Left lung (tissue), 4 donors: ENCODE measurements at regions not wholly inside any gene's neighbourhood (a gene's known extent, or its start where the extent isn't known, plus 50 kb on each side); places are given as distances from the start of the nearest gene placed in this dataset.
"Not testable (repeated sequence)": the region's sequence is repeated elsewhere in the genome, so short reads cannot be mapped to it uniquely, and the experiment has no call there.

Source experiments
- ATAC-seq: fragments of 200-7000 bp; cut with Tn5 transposase; one replicate; pipeline ENCODE4 v1.9.1; 2020; ENCODE audit warnings: moderate library complexity
- DNase-seq, 4 donors: peaks; one replicate each; pipeline ENCODE4 v3.0.0-alpha.2; 2013 to 2020
- H3K27ac ChIP-seq, 2 donors: fragments of 200-600 bp; sonication (generic) in 1 of 2; one replicate each; pipeline versions ENCODE4 v1.5.0 to v1.8.0; 2020 to 2021
- H3K27me3 ChIP-seq, 2 donors: fragments of 200-600 bp; sonication (generic) in 1 of 2; one replicate each; pipeline versions ENCODE4 v1.5.0 to v1.8.0; 2020 to 2021
- H3K36me3 ChIP-seq, 2 donors: fragments of 200-600 bp; sonication (generic) in 1 of 2; one replicate each; pipeline versions ENCODE4 v1.5.0 to v1.8.0; 2020 to 2021
- H3K4me1 ChIP-seq, 2 donors: fragments of 200-600 bp; one replicate each; pipeline ENCODE4 v1.8.0; 2021
- H3K4me3 ChIP-seq, 2 donors: fragments of 200-600 bp; sonication (generic) in 1 of 2; one replicate each; pipeline versions ENCODE4 v1.5.0 to v1.8.0; 2020 to 2021; ENCODE audit warnings: mild to moderate bottlenecking in 1 of 2
- H3K9me3 ChIP-seq, 2 donors: fragments of 200-600 bp; sonication (generic) in 1 of 2; one replicate each; pipeline versions ENCODE4 v1.5.0 to v1.8.0; 2020 to 2021
- CTCF ChIP-seq, 2 donors: fragments of 200-600 bp; sonication (generic) in 1 of 2; IDR thresholded peaks; one replicate each; pipeline versions ENCODE4 v1.5.0 to v1.8.0; 2021; ENCODE audit warnings: antibody characterized with exemption in 2 of 2
- intact Hi-C, 2 donors: fragments of 100-400 bp; cut with DNase I; formaldehyde crosslinking; loops; one replicate each; pipeline versions ENCODE4 v1.11.2 to v1.14.2; 2022
- donor health status: DM: no; HTN: yes; CAD: no.
- donor health status: DM: no; HTN: no; CAD: no.

DNA sequence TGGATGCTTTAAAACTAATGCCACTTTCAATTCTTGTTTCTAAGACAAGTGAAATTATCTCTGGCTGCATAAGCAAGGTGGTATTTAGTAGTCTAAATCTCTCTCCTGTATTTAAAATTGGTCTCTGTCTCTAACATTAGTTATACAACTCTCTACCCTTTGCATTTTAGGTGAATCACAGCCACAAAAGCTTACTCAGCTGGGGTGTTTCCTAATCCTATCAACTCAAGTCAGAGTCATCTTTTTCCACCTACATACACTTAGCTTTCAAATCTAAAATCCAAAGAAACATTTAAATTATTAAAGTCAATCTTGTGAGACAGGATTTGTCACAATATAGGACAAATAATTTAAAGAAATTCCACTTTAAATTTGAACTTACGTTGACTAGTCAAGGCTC, 255.1 kb upstream of the CXADR start:
- H3K4me1 ChIP-seq: no peaks in the 10 kb centered on the region
- no peak overlapping the region for H3K4me3 ChIP-seq
- intact Hi-C loops: no loop called here
- no peaks in the 10 kb centered on the region for H3K36me3 ChIP-seq
- no peaks in the 10 kb centered on the region for H3K27me3 ChIP-seq
- DNase-seq: no peak
- H3K27ac ChIP-seq: no peak overlapping the region
- no peaks in the 10 kb centered on the region for H3K9me3 ChIP-seq
- no peak for TF ChIP-seq CTCF (IDR thresholded peaks at IDR 0.05)
- ATAC-seq: no peak

DNA sequence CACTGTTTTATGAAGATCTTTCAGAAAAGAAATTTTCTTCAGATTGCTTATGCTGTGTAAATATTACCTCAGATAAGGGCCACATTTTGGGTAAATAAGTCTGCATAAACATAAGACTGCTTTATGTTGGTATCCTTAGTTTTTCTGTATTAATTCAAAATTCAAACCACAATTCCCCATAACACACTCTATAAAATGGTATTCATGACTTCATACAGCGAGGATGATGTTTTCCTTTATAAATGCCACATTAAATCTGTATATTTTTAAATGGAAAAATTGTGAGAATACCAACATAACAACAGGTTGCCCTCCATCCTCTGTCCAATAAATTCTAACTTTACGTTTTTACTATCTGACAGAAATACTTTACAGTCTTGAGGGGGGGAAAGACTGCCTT, 248.7 kb upstream of the CXADR start:
- Histone ChIP-seq H3K4me3 (no peak overlapping the region), H3K27me3 (no peaks in the 10 kb centered on the region), H3K27ac (no peak overlapping the region), H3K4me1 (no peaks in the 10 kb centered on the region), H3K36me3 (no peaks in the 10 kb centered on the region), H3K9me3 (no peaks in the 10 kb centered on the region)
- TF ChIP-seq CTCF (IDR thresholded peaks at IDR 0.05): no peak
- intact Hi-C loops: no loop called here
- DNase-seq (no peak), ATAC-seq (no peak)

DNA sequence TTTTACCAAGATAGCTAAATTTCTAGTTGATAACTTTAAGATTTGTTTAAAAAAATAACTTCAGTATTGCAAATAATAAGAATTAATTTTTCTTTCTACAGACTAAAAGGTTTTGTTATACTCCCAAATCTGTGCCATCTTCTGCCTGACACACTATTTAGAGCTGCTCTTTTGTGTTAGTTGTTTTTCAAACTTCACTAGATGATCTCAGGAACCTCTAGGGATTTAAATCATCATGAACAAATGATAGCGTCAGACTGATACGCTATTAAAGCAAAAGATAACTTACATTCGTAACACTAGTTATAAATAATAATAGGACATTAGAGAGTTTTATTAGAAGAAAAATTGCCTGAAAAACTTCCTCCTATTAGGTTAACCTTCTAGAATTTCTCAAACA, 243.1 kb upstream of the CXADR start:
- Histone ChIP-seq H3K4me3 (no peak overlapping the region), H3K27ac (no peak overlapping the region), H3K4me1 (no peaks in the 10 kb centered on the region), H3K27me3 (no peaks in the 10 kb centered on the region), H3K36me3 (no peaks in the 10 kb centered on the region), H3K9me3 (peaks cover 0 to under 1% of the 10 kb centered on the region in 2 donors)
- DNase-seq (no peak), ATAC-seq (no peak)
- intact Hi-C loops: no loop called here
- TF ChIP-seq CTCF (IDR thresholded peaks at IDR 0.05): no peak

DNA sequence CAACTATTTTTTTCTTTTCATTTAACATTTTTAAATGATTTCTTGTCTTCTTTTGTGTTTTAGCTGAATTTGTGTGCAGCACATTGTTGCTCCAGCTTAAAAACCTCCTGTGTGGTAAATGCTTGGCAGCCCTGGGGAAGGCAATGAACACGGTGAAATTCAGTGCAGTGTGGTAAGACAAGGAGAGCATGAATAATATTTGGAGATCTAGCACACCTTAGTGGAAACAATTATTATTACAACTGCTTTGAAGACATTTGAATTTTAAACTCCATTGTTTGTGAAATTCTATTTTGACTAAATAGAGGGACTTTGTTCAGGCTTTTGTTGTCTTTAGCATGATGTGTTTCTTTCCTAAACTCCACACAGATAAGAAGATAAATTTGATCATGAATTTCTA, 242.6 kb upstream of the CXADR start:
- no peak overlapping the region for H3K27ac ChIP-seq
- H3K27me3 ChIP-seq: no peaks in the 10 kb centered on the region
- H3K36me3 ChIP-seq: no peaks in the 10 kb centered on the region
- no peak overlapping the region for H3K4me3 ChIP-seq
- ATAC-seq (peak; percentile 87), DNase-seq (peak in 2 of 4 donors; percentile 42 to 64)
- peaks cover 0 to 3% of the 10 kb centered on the region in 2 donors for H3K9me3 ChIP-seq
- no peaks in the 10 kb centered on the region for H3K4me1 ChIP-seq
- intact Hi-C loops: no loop called here
- TF ChIP-seq CTCF (IDR thresholded peaks at IDR 0.05): peak in 1 of 2 donors; percentile 45

DNA sequence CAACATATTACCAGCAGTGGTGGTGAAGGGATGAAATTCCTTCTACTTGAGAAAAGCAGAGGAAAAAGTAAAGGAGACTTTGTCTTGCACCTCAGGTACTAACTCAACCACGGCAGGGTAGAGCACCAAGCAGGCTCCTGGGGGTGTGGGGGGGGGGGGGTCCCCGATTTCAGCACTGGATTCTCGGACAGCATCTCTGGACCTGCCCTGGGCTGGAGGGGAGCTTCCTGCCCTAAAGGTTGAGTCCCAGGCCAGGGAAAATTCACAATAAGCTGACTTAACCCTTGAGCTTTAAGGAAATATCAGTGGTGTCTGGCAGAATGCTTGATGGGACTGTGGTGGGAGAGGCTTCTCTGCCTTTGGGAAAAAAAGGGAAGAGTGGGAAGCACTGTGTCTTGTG, 233.2 kb upstream of the CXADR start:
- no peak overlapping the region for H3K4me3 ChIP-seq
- H3K36me3 ChIP-seq: no peaks in the 10 kb centered on the region
- peaks cover 0 to 57% of the 10 kb centered on the region in 2 donors for H3K9me3 ChIP-seq
- ATAC-seq (no peak), DNase-seq (no peak)
- TF ChIP-seq CTCF (IDR thresholded peaks at IDR 0.05): no peak
- no peaks in the 10 kb centered on the region for H3K27me3 ChIP-seq
- no peaks in the 10 kb centered on the region for H3K4me1 ChIP-seq
- intact Hi-C loops: no loop called here
- no peak overlapping the region for H3K27ac ChIP-seq

- DNase-seq (peak in 1 of 4 donors; percentile 18), ATAC-seq (peak; percentile 92)
Measured at GRCh38 chr21:17293016-17293562, 219.8 kb upstream of the CXADR start.

More at GRCh38 chr21:17293016-17293562, 219.8 kb upstream of the CXADR start:
- H3K27ac ChIP-seq, H3K36me3 ChIP-seq, H3K27me3 ChIP-seq, intact Hi-C loops, H3K4me1 ChIP-seq, H3K4me3 ChIP-seq: not testable (repeated sequence)
- peaks cover 0 to 26% of the 10 kb centered on the region in 2 donors for H3K9me3 ChIP-seq
